Large intestine (tissue), 3 donors: ENCODE measurements at regions not wholly inside any gene's neighbourhood (a gene's known extent, or its start where the extent isn't known, plus 50 kb on each side); places are given as distances from the start of the nearest gene placed in this dataset.

Experiments
- DNase-seq, 2 donors: peaks; one replicate each; pipeline versions ENCODE4 v3.0.0 to v3.0.0-alpha.2; 2013
- H3K27ac ChIP-seq: one replicate; pipeline ENCODE4 v1.5.1; 2013; ENCODE audit warnings: low read length
- H3K27me3 ChIP-seq: 2 replicates; pipeline ENCODE4 v1.6.1; 2013; ENCODE audit warnings: low read length; ENCODE audit not compliant: control insufficient read depth, insufficient read depth
- H3K36me3 ChIP-seq: 2 replicates; pipeline ENCODE4 v1.6.1; 2013; ENCODE audit warnings: low read length; ENCODE audit not compliant: control insufficient read depth, insufficient read depth
- H3K4me1 ChIP-seq: one replicate; pipeline ENCODE4 v1.6.1; 2013; ENCODE audit warnings: low read length; ENCODE audit not compliant: control insufficient read depth, insufficient read depth
- H3K4me3 ChIP-seq: one replicate; pipeline ENCODE4 v1.5.1; 2013; ENCODE audit warnings: low read length
- H3K9me3 ChIP-seq: one replicate; pipeline ENCODE4 v1.6.1; 2013; ENCODE audit warnings: mild to moderate bottlenecking, low read depth, low read length, moderate library complexity; ENCODE audit not compliant: control insufficient read depth
- WGBS: methylation state at CpG from one replicate; pipeline ENCODE4 v1.1.5; 2013; ENCODE audit warnings: low lambda C conversion rate; ENCODE audit not compliant: insufficient coverage; 5-methylcytosine and 5-hydroxymethylcytosine counted together

GRCh38 chr4:97493815-97494518 lies 649.3 kb downstream of the STPG2 start:
- H3K27me3 ChIP-seq = no peaks in the 10 kb centered on the region
- no peaks in the 10 kb centered on the region for H3K36me3 ChIP-seq
- no peak overlapping the region for H3K4me3 ChIP-seq
- no peaks in the 10 kb centered on the region for H3K4me1 ChIP-seq
- no peaks in the 10 kb centered on the region for H3K9me3 ChIP-seq
- no peak overlapping the region for H3K27ac ChIP-seq
- DNase-seq = no peak
- WGBS = 17% methylated on average over 1 of the region's 1 CpG

GRCh38 chr4:97496298-97496873 lies 646.9 kb downstream of the STPG2 start:
- no peaks in the 10 kb centered on the region for H3K9me3 ChIP-seq
- no peaks in the 10 kb centered on the region for H3K36me3 ChIP-seq
- H3K27ac ChIP-seq = no peak overlapping the region
- peak in 1 of 2 donors; percentile 11 for DNase-seq
- H3K4me3 ChIP-seq = no peak overlapping the region
- H3K27me3 ChIP-seq = no peaks in the 10 kb centered on the region
- no peaks in the 10 kb centered on the region for H3K4me1 ChIP-seq
- WGBS = 60% methylated on average over 1 of the region's 3 CpGs

- Histone ChIP-seq H3K4me1 (no peaks in the 10 kb centered on the region), H3K27ac (no peak overlapping the region), H3K36me3 (no peaks in the 10 kb centered on the region), H3K4me3 (no peak overlapping the region), H3K9me3 (no peaks in the 10 kb centered on the region), H3K27me3 (no peaks in the 10 kb centered on the region)
- WGBS = 100% methylated on average over 2 of the region's 3 CpGs
- DNase-seq = no peak
These were observed 644.4 kb downstream of the STPG2 start for GRCh38 chr4:97498875-97499274.

GRCh38 chr4:97500423-97500822 lies 642.9 kb downstream of the STPG2 start:
- no peaks in the 10 kb centered on the region for H3K27me3 ChIP-seq
- no peaks in the 10 kb centered on the region for H3K9me3 ChIP-seq
- DNase-seq = no peak
- no peak overlapping the region for H3K27ac ChIP-seq
- 100% methylated on average over 2 of the region's 2 CpGs for WGBS
- no peak overlapping the region for H3K4me3 ChIP-seq
- no peaks in the 10 kb centered on the region for H3K4me1 ChIP-seq
- H3K36me3 ChIP-seq = no peaks in the 10 kb centered on the region

GRCh38 chr4:97504713-97505112 lies 638.6 kb downstream of the STPG2 start:
- H3K4me3 ChIP-seq = no peak overlapping the region
- no peaks in the 10 kb centered on the region for H3K27me3 ChIP-seq
- H3K9me3 ChIP-seq = no peaks in the 10 kb centered on the region
- H3K36me3 ChIP-seq = no peaks in the 10 kb centered on the region
- no peak overlapping the region for H3K27ac ChIP-seq
- DNase-seq = no peak
- no peaks in the 10 kb centered on the region for H3K4me1 ChIP-seq

GRCh38 chr4:97507587-97508245 lies 635.6 kb downstream of the STPG2 start:
- DNase-seq = no peak
- no CpG with 5 or more reads among the region's 2 CpGs for WGBS
- H3K27ac ChIP-seq = no peak overlapping the region
- H3K36me3 ChIP-seq = no peaks in the 10 kb centered on the region
- H3K4me3 ChIP-seq = no peak overlapping the region
- H3K27me3 ChIP-seq = no peaks in the 10 kb centered on the region
- no peaks in the 10 kb centered on the region for H3K4me1 ChIP-seq
- H3K9me3 ChIP-seq = no peaks in the 10 kb centered on the region
